ENCODE measurements at regions not wholly inside any gene's neighbourhood (a gene's known extent, or its start where the extent isn't known, plus 50 kb on each side); places are given as distances from the start of the nearest gene placed in this dataset.

- H3K4me1 ChIP-seq (ENCODE audit: control extremely low read depth in 1 of 4, control insufficient read depth in 4 of 4, insufficient read depth in 4 of 4, low read length in 3 of 4), result peaks cover 9 to 13% (median 10%) of the 10 kb centered on the region in 4 experiments
- CTCF ChIA-PET, result interaction anchor here (1.3 kb wide), 1 partner anchor 11 kb away, joined by 9 read pairs; no protein-coding TSS in a partner anchor
Observed at GRCh38 chr10:61130366-61130765, 186.4 kb upstream of the RHOBTB1 start.

GRCh38 chr10:61128196-61128595, 184.2 kb upstream of the RHOBTB1 start:
- peaks cover 9 to 19% (median 15%) of the 10 kb centered on the region in 4 experiments for H3K4me1 ChIP-seq (ENCODE audit: control extremely low read depth in 1 of 4, control insufficient read depth in 4 of 4, insufficient read depth in 4 of 4, low read length in 3 of 4)
- H3K27ac ChIP-seq (ENCODE audit: insufficient read depth in 1 of 2, low read depth in 1 of 2, low read length in 2 of 2, poor library complexity in 1 of 2, severe bottlenecking in 2 of 2), result no peak overlapping the region
- H3K9me3 ChIP-seq (ENCODE audit: control extremely low read depth in 1 of 5, control insufficient read depth in 4 of 5, insufficient read depth in 2 of 5, low read depth in 1 of 5, low read length in 4 of 5), result peaks cover 0 to 5% (median 0%) of the 10 kb centered on the region in 5 experiments
- H3K27me3 ChIP-seq (replicated peaks in 2 of 5; ENCODE audit: control insufficient read depth in 4 of 5, insufficient read depth in 5 of 5, low read length in 4 of 5), result no peaks in the 10 kb centered on the region
- no peaks in the 10 kb centered on the region for H3K36me3 ChIP-seq (ENCODE audit: control insufficient read depth in 4 of 4, insufficient read depth in 4 of 4, low read length in 3 of 4)
- H3K4me3 ChIP-seq (ENCODE audit: control insufficient read depth in 1 of 7, extremely low read depth in 1 of 7, insufficient read depth in 4 of 7, low read depth in 2 of 7, low read length in 6 of 7), result no peak overlapping the region
- ChIA-PET CTCF (no interaction called here), POLR2A (no interaction called here)
- no peak for DNase-seq

More at GRCh38 chr10:61130366-61130765, 186.4 kb upstream of the RHOBTB1 start:
- Histone ChIP-seq H3K4me3 (ENCODE audit: control insufficient read depth in 1 of 7, extremely low read depth in 1 of 7, insufficient read depth in 4 of 7, low read depth in 2 of 7, low read length in 6 of 7) (no peak overlapping the region), H3K27me3 (replicated peaks in 2 of 5; ENCODE audit: control insufficient read depth in 4 of 5, insufficient read depth in 5 of 5, low read length in 4 of 5) (no peaks in the 10 kb centered on the region), H3K9me3 (ENCODE audit: control extremely low read depth in 1 of 5, control insufficient read depth in 4 of 5, insufficient read depth in 2 of 5, low read depth in 1 of 5, low read length in 4 of 5) (peaks cover 0 to 11% (median 0%) of the 10 kb centered on the region in 5 experiments), H3K27ac (ENCODE audit: insufficient read depth in 1 of 2, low read depth in 1 of 2, low read length in 2 of 2, poor library complexity in 1 of 2, severe bottlenecking in 2 of 2) (no peak overlapping the region), H3K36me3 (ENCODE audit: control insufficient read depth in 4 of 4, insufficient read depth in 4 of 4, low read length in 3 of 4) (no peaks in the 10 kb centered on the region)
- DNase-seq, result no peak
- POLR2A ChIA-PET, result no interaction called here
- WGBS (ENCODE audit: insufficient coverage), result no CpG with 5 or more reads among the region's 1 CpG

- POLR2A ChIA-PET, result no interaction called here
- WGBS (ENCODE audit: insufficient coverage), result 0% methylated on average over 1 of the region's 3 CpGs
- CTCF ChIA-PET, result interaction anchor here (1.8 kb wide), 1 partner anchor 16 kb away, joined by 7 read pairs; no protein-coding TSS in a partner anchor
- Histone ChIP-seq H3K4me1 (ENCODE audit: control extremely low read depth in 1 of 4, control insufficient read depth in 4 of 4, insufficient read depth in 4 of 4, low read length in 3 of 4) (peaks cover 9 to 26% (median 15%) of the 10 kb centered on the region in 4 experiments), H3K27me3 (replicated peaks in 2 of 5; ENCODE audit: control insufficient read depth in 4 of 5, insufficient read depth in 5 of 5, low read length in 4 of 5) (no peaks in the 10 kb centered on the region), H3K9me3 (ENCODE audit: control extremely low read depth in 1 of 5, control insufficient read depth in 4 of 5, insufficient read depth in 2 of 5, low read depth in 1 of 5, low read length in 4 of 5) (no peaks in the 10 kb centered on the region), H3K36me3 (ENCODE audit: control insufficient read depth in 4 of 4, insufficient read depth in 4 of 4, low read length in 3 of 4) (no peaks in the 10 kb centered on the region), H3K4me3 (ENCODE audit: control insufficient read depth in 1 of 7, extremely low read depth in 1 of 7, insufficient read depth in 4 of 7, low read depth in 2 of 7, low read length in 6 of 7) (peak overlapping the region in 1 of 7 experiments; percentile 34), H3K27ac (ENCODE audit: insufficient read depth in 1 of 2, low read depth in 1 of 2, low read length in 2 of 2, poor library complexity in 1 of 2, severe bottlenecking in 2 of 2) (no peak overlapping the region)
- DNase-seq, result peak in 2 of 3 donors; percentile 32 to 52
Observed at GRCh38 chr10:61125560-61126170, 181.7 kb upstream of the RHOBTB1 start.

GRCh38 chr10:61124756-61125530, 181.0 kb upstream of the RHOBTB1 start:
- no peaks in the 10 kb centered on the region for H3K36me3 ChIP-seq (ENCODE audit: control insufficient read depth in 4 of 4, insufficient read depth in 4 of 4, low read length in 3 of 4)
- no peaks in the 10 kb centered on the region for H3K9me3 ChIP-seq (ENCODE audit: control extremely low read depth in 1 of 5, control insufficient read depth in 4 of 5, insufficient read depth in 2 of 5, low read depth in 1 of 5, low read length in 4 of 5)
- peaks cover 9 to 26% (median 15%) of the 10 kb centered on the region in 4 experiments for H3K4me1 ChIP-seq (ENCODE audit: control extremely low read depth in 1 of 4, control insufficient read depth in 4 of 4, insufficient read depth in 4 of 4, low read length in 3 of 4)
- H3K27me3 ChIP-seq (replicated peaks in 2 of 5; ENCODE audit: control insufficient read depth in 4 of 5, insufficient read depth in 5 of 5, low read length in 4 of 5), result no peaks in the 10 kb centered on the region
- POLR2A ChIA-PET, result no interaction called here
- peak in 2 of 3 donors; percentile 33 to 49 for DNase-seq
- H3K4me3 ChIP-seq (ENCODE audit: control insufficient read depth in 1 of 7, extremely low read depth in 1 of 7, insufficient read depth in 4 of 7, low read depth in 2 of 7, low read length in 6 of 7), result no peak overlapping the region
- CTCF ChIA-PET, result no interaction called here
- no CpG with 5 or more reads among the region's 6 CpGs for WGBS (ENCODE audit: insufficient coverage)
- H3K27ac ChIP-seq (ENCODE audit: insufficient read depth in 1 of 2, low read depth in 1 of 2, low read length in 2 of 2, poor library complexity in 1 of 2, severe bottlenecking in 2 of 2), result no peak overlapping the region

- no peaks in the 10 kb centered on the region for H3K27me3 ChIP-seq (replicated peaks in 2 of 5; ENCODE audit: control insufficient read depth in 4 of 5, insufficient read depth in 5 of 5, low read length in 4 of 5)
- H3K4me3 ChIP-seq (ENCODE audit: control insufficient read depth in 1 of 7, extremely low read depth in 1 of 7, insufficient read depth in 4 of 7, low read depth in 2 of 7, low read length in 6 of 7), result no peak overlapping the region
- H3K4me1 ChIP-seq (ENCODE audit: control extremely low read depth in 1 of 4, control insufficient read depth in 4 of 4, insufficient read depth in 4 of 4, low read length in 3 of 4), result peaks cover 4 to 18% (median 9%) of the 10 kb centered on the region in 4 experiments
- POLR2A ChIA-PET, result no interaction called here
- no peak for DNase-seq
- no peak overlapping the region for H3K27ac ChIP-seq (ENCODE audit: insufficient read depth in 1 of 2, low read depth in 1 of 2, low read length in 2 of 2, poor library complexity in 1 of 2, severe bottlenecking in 2 of 2)
- CTCF ChIA-PET, result no interaction called here
- no peaks in the 10 kb centered on the region for H3K36me3 ChIP-seq (ENCODE audit: control insufficient read depth in 4 of 4, insufficient read depth in 4 of 4, low read length in 3 of 4)
- H3K9me3 ChIP-seq (ENCODE audit: control extremely low read depth in 1 of 5, control insufficient read depth in 4 of 5, insufficient read depth in 2 of 5, low read depth in 1 of 5, low read length in 4 of 5), result no peaks in the 10 kb centered on the region
- no CpG with 5 or more reads among the region's 2 CpGs for WGBS (ENCODE audit: insufficient coverage)
Observed at GRCh38 chr10:61120805-61121204, 176.8 kb upstream of the RHOBTB1 start.

- no peaks in the 10 kb centered on the region for H3K27me3 ChIP-seq (replicated peaks in 2 of 5; ENCODE audit: control insufficient read depth in 4 of 5, insufficient read depth in 5 of 5, low read length in 4 of 5)
- no peak for DNase-seq
- no peak overlapping the region for H3K4me3 ChIP-seq (ENCODE audit: control insufficient read depth in 1 of 7, extremely low read depth in 1 of 7, insufficient read depth in 4 of 7, low read depth in 2 of 7, low read length in 6 of 7)
- no peaks in the 10 kb centered on the region for H3K9me3 ChIP-seq (ENCODE audit: control extremely low read depth in 1 of 5, control insufficient read depth in 4 of 5, insufficient read depth in 2 of 5, low read depth in 1 of 5, low read length in 4 of 5)
- no peak overlapping the region for H3K27ac ChIP-seq (ENCODE audit: insufficient read depth in 1 of 2, low read depth in 1 of 2, low read length in 2 of 2, poor library complexity in 1 of 2, severe bottlenecking in 2 of 2)
- H3K4me1 ChIP-seq (ENCODE audit: control extremely low read depth in 1 of 4, control insufficient read depth in 4 of 4, insufficient read depth in 4 of 4, low read length in 3 of 4), result peaks cover 0 to 8% (median under 1%) of the 10 kb centered on the region in 4 experiments
- H3K36me3 ChIP-seq (ENCODE audit: control insufficient read depth in 4 of 4, insufficient read depth in 4 of 4, low read length in 3 of 4), result no peaks in the 10 kb centered on the region
- WGBS (ENCODE audit: insufficient coverage), result 100% methylated on average over 1 of the region's 1 CpG
- ChIA-PET CTCF (interaction anchor here (0.8 to 1.8 kb wide), 3 partner anchors 21 to 26 kb away, joined by 3 to 5 read pairs (median 3); no protein-coding TSS in a partner anchor), POLR2A (no interaction called here)
Observed at GRCh38 chr10:61119573-61119972, 175.6 kb upstream of the RHOBTB1 start.

- DNase-seq, result no peak
- H3K4me3 ChIP-seq (ENCODE audit: control insufficient read depth in 1 of 7, extremely low read depth in 1 of 7, insufficient read depth in 4 of 7, low read depth in 2 of 7, low read length in 6 of 7), result no peak overlapping the region
- H3K27ac ChIP-seq (ENCODE audit: insufficient read depth in 1 of 2, low read depth in 1 of 2, low read length in 2 of 2, poor library complexity in 1 of 2, severe bottlenecking in 2 of 2), result no peak overlapping the region
- CTCF ChIA-PET, result no interaction called here
- H3K36me3 ChIP-seq (ENCODE audit: control insufficient read depth in 4 of 4, insufficient read depth in 4 of 4, low read length in 3 of 4), result no peaks in the 10 kb centered on the region
- POLR2A ChIA-PET, result no interaction called here
- H3K4me1 ChIP-seq (ENCODE audit: control extremely low read depth in 1 of 4, control insufficient read depth in 4 of 4, insufficient read depth in 4 of 4, low read length in 3 of 4), result peaks cover 0 to 2% (median 0%) of the 10 kb centered on the region in 4 experiments
- H3K27me3 ChIP-seq (replicated peaks in 2 of 5; ENCODE audit: control insufficient read depth in 4 of 5, insufficient read depth in 5 of 5, low read length in 4 of 5), result no peaks in the 10 kb centered on the region
- no peaks in the 10 kb centered on the region for H3K9me3 ChIP-seq (ENCODE audit: control extremely low read depth in 1 of 5, control insufficient read depth in 4 of 5, insufficient read depth in 2 of 5, low read depth in 1 of 5, low read length in 4 of 5)
Observed at GRCh38 chr10:61115897-61116296, 171.9 kb upstream of the RHOBTB1 start.
